ENCODE measurements at regions not wholly inside any gene's neighbourhood (a gene's known extent, or its start where the extent isn't known, plus 50 kb on each side); places are given as distances from the start of the nearest gene placed in this dataset.

GRCh38 chr1:221834698-221835513 is 93.0 kb upstream of the DUSP10 start:
- H3K4me3 ChIP-seq (ENCODE audit: low read depth, low read length): no peak overlapping the region
- DNase-seq (ENCODE audit: low read depth): no peak

GRCh38 chr1:221832617-221833016 is 90.7 kb upstream of the DUSP10 start:
- H3K4me3 ChIP-seq (ENCODE audit: low read depth, low read length): no peak overlapping the region
- DNase-seq (ENCODE audit: low read depth): no peak

- H3K4me3 ChIP-seq (ENCODE audit: low read depth, low read length): no peak overlapping the region
- no peak for DNase-seq (ENCODE audit: low read depth)
These were observed 90.3 kb upstream of the DUSP10 start for GRCh38 chr1:221832151-221832550.

- DNase-seq (ENCODE audit: low read depth): peak; percentile 81
- no peak overlapping the region for H3K4me3 ChIP-seq (ENCODE audit: low read depth, low read length)
These were observed 87.6 kb upstream of the DUSP10 start for GRCh38 chr1:221829327-221830015.

DNA sequence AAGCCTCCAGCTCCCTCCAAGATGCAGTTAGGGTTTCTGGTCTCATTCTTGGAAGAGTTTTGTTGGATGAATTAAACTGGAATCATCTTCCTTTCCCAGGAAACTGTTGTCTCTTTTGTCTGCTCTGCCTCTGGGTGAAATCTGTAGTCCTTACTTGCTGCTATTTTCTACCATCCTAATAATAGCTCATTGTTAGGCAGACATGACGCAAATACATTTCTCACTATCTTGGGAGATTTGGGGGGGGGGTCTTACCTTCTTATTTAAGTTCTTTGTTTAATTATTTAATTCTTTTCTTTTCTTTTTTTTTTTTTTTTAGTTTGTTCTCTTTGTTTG is 85.4 kb upstream of the DUSP10 start:
- DNase-seq (ENCODE audit: low read depth): no peak
- H3K4me3 ChIP-seq (ENCODE audit: low read depth, low read length): no peak overlapping the region

- no peak overlapping the region for H3K4me3 ChIP-seq (ENCODE audit: low read depth, low read length)
- no peak for DNase-seq (ENCODE audit: low read depth)
These were observed 83.0 kb upstream of the DUSP10 start for GRCh38 chr1:221824909-221825308.

DNA sequence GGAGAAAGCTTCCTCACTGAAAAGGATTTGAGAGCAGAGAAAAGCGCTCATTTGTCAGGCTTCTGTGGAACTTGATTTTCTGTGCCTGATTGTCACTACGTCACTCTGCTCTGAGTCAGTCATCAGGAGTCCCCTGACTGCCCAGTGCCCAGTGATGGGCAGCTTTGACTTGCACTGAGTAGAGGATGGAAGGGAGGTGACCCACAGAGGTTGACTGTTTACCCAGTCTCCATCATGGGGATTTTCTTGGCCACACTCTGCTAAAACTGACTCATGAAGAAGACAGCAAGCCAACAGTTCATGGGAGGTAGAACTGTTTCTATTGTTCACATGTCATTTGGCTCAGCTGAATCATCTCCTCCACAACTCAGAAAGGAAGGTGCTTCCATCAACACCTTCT is 82.1 kb upstream of the DUSP10 start:
- no peak for DNase-seq (ENCODE audit: low read depth)

GRCh38 chr1:221823561-221823960 is 81.7 kb upstream of the DUSP10 start:
- H3K4me3 ChIP-seq (ENCODE audit: low read depth, low read length): no peak overlapping the region
- no peak for DNase-seq (ENCODE audit: low read depth)

More for the DNA sequence above, 82.1 kb upstream of the DUSP10 start:
- no peak overlapping the region for H3K4me3 ChIP-seq (ENCODE audit: low read depth, low read length)

GRCh38 chr1:221823149-221823548 is 81.3 kb upstream of the DUSP10 start:
- H3K4me3 ChIP-seq (ENCODE audit: low read depth, low read length): no peak overlapping the region
- no peak for DNase-seq (ENCODE audit: low read depth)

GRCh38 chr1:221822591-221822990 is 80.7 kb upstream of the DUSP10 start:
- DNase-seq (ENCODE audit: low read depth): no peak
- no peak overlapping the region for H3K4me3 ChIP-seq (ENCODE audit: low read depth, low read length)

GRCh38 chr1:221816899-221817298 is 75.0 kb upstream of the DUSP10 start:
- DNase-seq (ENCODE audit: low read depth): peak; percentile 93
- H3K4me3 ChIP-seq (ENCODE audit: low read depth, low read length): no peak overlapping the region

GRCh38 chr1:221815660-221816059 is 73.8 kb upstream of the DUSP10 start:
- no peak for DNase-seq (ENCODE audit: low read depth)
- no peak overlapping the region for H3K4me3 ChIP-seq (ENCODE audit: low read depth, low read length)

GRCh38 chr1:221813887-221814286 is 72.0 kb upstream of the DUSP10 start:
- H3K4me3 ChIP-seq (ENCODE audit: low read depth, low read length): no peak overlapping the region
- DNase-seq (ENCODE audit: low read depth): no peak

DNA sequence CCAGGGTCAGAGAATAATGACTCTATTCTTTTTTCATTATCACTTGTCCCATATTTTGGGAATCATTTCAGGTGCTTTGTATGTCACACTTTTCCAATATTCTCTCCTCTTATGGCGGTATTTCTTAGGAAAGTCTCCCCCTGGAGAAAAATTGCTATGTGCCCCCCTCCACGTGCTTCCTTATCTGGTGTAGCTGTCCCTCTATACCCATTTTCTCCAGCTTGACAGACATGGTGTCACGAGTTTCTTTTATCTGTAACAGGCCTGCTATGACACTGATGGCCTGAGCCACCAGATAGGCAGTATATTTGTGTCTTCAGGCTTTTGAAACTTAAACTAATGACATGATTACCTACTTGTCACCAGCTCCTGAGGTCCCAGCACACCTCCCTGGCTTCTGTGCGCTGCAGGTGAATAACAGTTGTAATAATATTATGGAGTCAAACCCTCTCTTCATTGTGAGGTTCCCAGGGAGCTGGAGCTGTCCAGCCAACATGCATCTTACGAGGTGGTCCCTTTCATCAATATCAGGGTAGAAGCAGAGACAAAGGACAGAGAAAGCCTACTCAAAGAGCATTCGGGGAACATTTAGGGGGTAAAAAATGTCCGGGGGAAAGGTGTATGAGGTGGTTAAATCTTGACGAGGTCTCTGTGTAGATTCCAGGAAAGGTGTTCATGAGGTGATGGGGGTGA is 71.2 kb upstream of the DUSP10 start:
- no peak for DNase-seq (ENCODE audit: low read depth)

DNA sequence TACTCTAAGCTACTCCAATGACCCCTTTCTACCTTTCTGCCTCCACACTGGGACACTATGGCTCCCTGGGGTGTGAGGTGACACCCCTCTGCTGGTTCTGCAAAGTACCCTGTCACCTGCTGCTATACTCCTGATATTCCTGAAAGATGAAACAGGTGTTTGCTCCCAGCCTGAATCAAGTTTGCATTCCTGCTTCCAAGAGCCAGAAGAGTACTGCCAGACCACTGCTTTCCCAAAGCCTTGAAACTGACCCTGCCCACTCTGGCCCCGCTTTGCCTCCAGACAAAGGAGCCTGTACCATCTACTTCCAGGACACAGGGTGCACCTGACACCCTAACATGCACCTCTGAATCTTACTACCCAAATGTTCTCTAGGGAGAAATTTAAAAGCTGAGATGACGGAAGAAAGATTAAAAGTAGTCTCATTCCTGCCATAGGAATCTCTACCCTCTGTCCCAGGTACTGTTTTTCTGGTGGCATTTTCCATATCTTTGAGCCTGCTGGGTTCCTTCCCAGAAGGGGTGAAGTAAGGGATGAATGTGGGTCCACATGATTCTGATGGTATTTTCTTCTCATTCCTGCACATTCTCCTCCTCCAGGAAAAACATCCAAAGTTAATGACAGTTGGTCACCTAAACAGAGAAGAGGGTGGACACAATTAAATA is 70.3 kb upstream of the DUSP10 start:
- DNase-seq (ENCODE audit: low read depth): no peak
- no peak overlapping the region for H3K4me3 ChIP-seq (ENCODE audit: low read depth, low read length)

More for the DNA sequence above, 71.2 kb upstream of the DUSP10 start:
- H3K4me3 ChIP-seq (ENCODE audit: low read depth, low read length): no peak overlapping the region

DNA sequence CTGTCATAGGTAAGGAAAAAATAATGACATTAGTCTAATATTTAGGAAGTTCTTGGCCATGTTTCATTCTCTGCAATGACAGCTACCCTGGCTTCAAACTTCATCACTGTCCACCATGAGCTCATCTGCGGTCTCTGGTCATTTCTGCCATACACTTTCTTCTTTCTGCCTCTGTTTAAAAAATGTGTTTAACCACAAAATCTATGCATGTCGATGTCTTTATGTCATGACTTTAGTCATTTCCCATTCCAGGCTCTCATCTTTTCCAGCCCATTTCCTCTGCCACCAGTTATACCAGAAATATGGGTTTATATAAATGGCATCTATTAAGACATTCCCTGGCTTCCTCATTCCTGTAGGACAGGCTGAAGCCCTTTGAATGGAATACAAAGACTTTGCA is 68.5 kb upstream of the DUSP10 start:
- H3K4me3 ChIP-seq (ENCODE audit: low read depth, low read length): no peak overlapping the region
- peak; percentile 65 for DNase-seq (ENCODE audit: low read depth)

- no peak overlapping the region for H3K4me3 ChIP-seq (ENCODE audit: low read depth, low read length)
- no peak for DNase-seq (ENCODE audit: low read depth)
These were observed 67.5 kb upstream of the DUSP10 start for GRCh38 chr1:221809091-221810029.

DNA sequence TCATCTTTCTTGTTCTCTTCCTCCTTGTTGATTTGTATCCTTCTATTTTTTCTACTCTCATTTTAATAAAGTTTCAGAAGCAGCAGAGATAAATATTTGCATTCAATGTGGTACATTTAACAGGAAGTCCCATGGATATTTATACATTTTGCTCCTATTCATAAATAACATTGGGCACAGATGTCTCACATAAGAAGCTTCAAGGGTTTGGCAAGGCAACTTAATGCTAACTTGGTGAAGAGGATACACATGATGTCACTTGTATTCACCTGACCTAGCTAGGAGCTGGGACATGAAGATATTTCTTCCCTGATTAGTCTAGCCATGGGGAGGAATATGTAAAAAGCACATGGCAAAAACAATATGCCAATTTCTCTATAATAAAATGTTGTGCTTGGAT is 65.1 kb upstream of the DUSP10 start:
- no peak overlapping the region for H3K4me3 ChIP-seq (ENCODE audit: low read depth, low read length)
- DNase-seq (ENCODE audit: low read depth): no peak

DNA sequence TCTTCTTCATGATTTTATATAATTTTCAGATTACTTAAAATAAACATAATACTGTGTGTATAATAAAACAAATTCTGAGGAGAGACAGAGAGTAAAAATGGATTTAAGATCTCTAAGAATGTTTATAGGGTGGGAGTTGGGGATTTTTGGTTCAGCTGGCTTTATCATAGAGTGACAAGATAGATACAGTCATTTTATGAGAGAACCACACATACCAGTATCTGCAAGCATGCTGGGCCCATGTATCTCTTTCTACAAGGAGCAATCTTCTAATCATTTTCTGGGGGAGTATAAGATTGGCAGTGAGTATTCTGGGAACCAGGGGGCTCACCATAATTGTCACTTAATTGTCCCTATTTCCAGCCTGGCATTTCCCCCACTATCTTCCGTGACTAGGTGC is 64.3 kb upstream of the DUSP10 start:
- DNase-seq (ENCODE audit: low read depth): no peak

More for the DNA sequence above, 64.3 kb upstream of the DUSP10 start:
- no peak overlapping the region for H3K4me3 ChIP-seq (ENCODE audit: low read depth, low read length)
